ENCODE measurements at regions not wholly inside any gene's neighbourhood (a gene's known extent, or its start where the extent isn't known, plus 50 kb on each side); places are given as distances from the start of the nearest gene placed in this dataset.

DNA sequence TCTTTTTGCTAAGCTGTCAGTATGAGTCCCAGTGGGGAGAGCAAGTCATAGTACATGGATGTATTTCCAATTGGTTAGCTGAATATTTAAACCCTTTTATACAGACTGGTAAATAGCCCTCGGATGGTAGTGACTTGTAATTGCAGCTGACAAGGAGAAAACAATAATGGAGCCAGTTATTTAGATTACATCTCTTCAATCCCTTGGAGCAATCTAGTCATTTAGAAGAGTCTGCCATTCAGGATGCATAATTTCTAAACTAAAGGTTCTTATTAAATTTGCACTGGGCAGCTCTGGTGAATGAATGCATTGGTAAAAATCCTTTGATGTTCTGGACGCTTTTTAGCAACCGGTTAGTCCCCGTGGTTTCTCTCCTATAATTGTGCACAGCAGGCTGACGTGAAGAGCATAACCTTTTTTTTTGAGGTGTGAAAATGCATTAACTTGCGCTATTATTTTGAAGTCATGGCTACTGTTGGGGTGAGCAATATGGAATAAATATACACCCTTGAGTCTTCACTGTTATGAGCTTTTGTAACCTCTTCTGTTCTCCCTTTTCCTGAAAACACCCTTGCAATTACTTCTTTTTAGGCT lies 158.6 kb upstream of the CD180 start:
- H3K4me1 ChIP-seq (ENCODE audit: control insufficient read depth in 4 of 4, insufficient read depth in 4 of 4, low read length in 3 of 4) = peaks cover 0 to 2% (median 0%) of the 10 kb centered on the region in 4 donors
- H3K4me3 ChIP-seq (ENCODE audit: low read depth in 1 of 3, low read length in 3 of 3) = no peak overlapping the region
- H3K36me3 ChIP-seq (ENCODE audit: control insufficient read depth in 4 of 4, insufficient read depth in 3 of 4, low read depth in 1 of 4, low read length in 3 of 4) = no peaks in the 10 kb centered on the region
- no peak for TF ChIP-seq SP1 (IDR thresholded peaks at IDR 0.05)
- TF ChIP-seq REST (IDR thresholded peaks at IDR 0.05) = no peak
- no peak for TF ChIP-seq NR2F2 (IDR thresholded peaks at IDR 0.05)
- TF ChIP-seq YY1 (IDR thresholded peaks at IDR 0.05) = no peak
- no peak for TF ChIP-seq EGR1 (IDR thresholded peaks at IDR 0.05; ENCODE audit: low read depth in 2 of 2)
- TF ChIP-seq FOXA2 (IDR thresholded peaks at IDR 0.05) = no peak
- TF ChIP-seq, protein P1, sequence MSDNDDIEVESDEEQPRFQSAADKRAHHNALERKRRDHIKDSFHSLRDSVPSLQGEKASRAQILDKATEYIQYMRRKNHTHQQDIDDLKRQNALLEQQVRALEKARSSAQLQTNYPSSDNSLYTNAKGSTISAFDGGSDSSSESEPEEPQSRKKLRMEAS (IDR thresholded peaks at IDR 0.05) = no peak
- no peak for TF ChIP-seq RXRA (IDR thresholded peaks at IDR 0.05)
- H3K9me3 ChIP-seq (ENCODE audit: control insufficient read depth in 4 of 4, low read length in 3 of 4) = no peaks in the 10 kb centered on the region
- no peak for DNase-seq (ENCODE audit: low spot score)
- no peak overlapping the region for H3K27ac ChIP-seq (ENCODE audit: low read depth in 1 of 2, low read length in 2 of 2)
- no peak overlapping the region for H3K9ac ChIP-seq (ENCODE audit: low read depth in 1 of 2, low read length in 2 of 2)
- WGBS = 90% methylated on average over 6 of the region's 6 CpGs
- H3K27me3 ChIP-seq (ENCODE audit: control insufficient read depth in 4 of 4, insufficient read depth in 4 of 4, low read length in 3 of 4) = no peaks in the 10 kb centered on the region

GRCh38 chr5:67353500-67354450 lies 157.2 kb upstream of the CD180 start:
- Histone ChIP-seq H3K36me3 (ENCODE audit: control insufficient read depth in 4 of 4, insufficient read depth in 3 of 4, low read depth in 1 of 4, low read length in 3 of 4) (no peaks in the 10 kb centered on the region), H3K9ac (ENCODE audit: low read depth in 1 of 2, low read length in 2 of 2) (no peak overlapping the region), H3K27ac (ENCODE audit: low read depth in 1 of 2, low read length in 2 of 2) (no peak overlapping the region), H3K27me3 (ENCODE audit: control insufficient read depth in 4 of 4, insufficient read depth in 4 of 4, low read length in 3 of 4) (no peaks in the 10 kb centered on the region), H3K4me1 (ENCODE audit: control insufficient read depth in 4 of 4, insufficient read depth in 4 of 4, low read length in 3 of 4) (no peaks in the 10 kb centered on the region), H3K4me3 (ENCODE audit: low read depth in 1 of 3, low read length in 3 of 3) (no peak overlapping the region), H3K9me3 (ENCODE audit: control insufficient read depth in 4 of 4, low read length in 3 of 4) (no peaks in the 10 kb centered on the region)
- TF ChIP-seq, protein P2, sequence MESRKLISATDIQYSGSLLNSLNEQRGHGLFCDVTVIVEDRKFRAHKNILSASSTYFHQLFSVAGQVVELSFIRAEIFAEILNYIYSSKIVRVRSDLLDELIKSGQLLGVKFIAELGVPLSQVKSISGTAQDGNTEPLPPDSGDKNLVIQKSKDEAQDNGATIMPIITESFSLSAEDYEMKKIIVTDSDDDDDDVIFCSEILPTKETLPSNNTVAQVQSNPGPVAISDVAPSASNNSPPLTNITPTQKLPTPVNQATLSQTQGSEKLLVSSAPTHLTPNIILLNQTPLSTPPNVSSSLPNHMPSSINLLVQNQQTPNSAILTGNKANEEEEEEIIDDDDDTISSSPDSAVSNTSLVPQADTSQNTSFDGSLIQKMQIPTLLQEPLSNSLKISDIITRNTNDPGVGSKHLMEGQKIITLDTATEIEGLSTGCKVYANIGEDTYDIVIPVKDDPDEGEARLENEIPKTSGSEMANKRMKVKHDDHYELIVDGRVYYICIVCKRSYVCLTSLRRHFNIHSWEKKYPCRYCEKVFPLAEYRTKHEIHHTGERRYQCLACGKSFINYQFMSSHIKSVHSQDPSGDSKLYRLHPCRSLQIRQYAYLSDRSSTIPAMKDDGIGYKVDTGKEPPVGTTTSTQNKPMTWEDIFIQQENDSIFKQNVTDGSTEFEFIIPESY (IDR thresholded peaks at IDR 0.05) = no peak
- TF ChIP-seq EGR1 (IDR thresholded peaks at IDR 0.05; ENCODE audit: low read depth in 2 of 2) (no peak), JUND (IDR thresholded peaks at IDR 0.05) (no peak), SP1 (IDR thresholded peaks at IDR 0.05) (no peak), REST (IDR thresholded peaks at IDR 0.05) (no peak), CTCF (IDR thresholded peaks at IDR 0.05; ENCODE audit: low read depth, low read length, missing input control) (no peak)
- DNase-seq (ENCODE audit: low spot score) = no peak
- 68% methylated on average over 10 of the region's 10 CpGs for WGBS

Data from liver (tissue), 8 donors.